Activated CD4-positive, alpha-beta T cell treated with anti-CD3 and anti-CD28 coated beads, Interleukin-2, amount 50 U/mL, for 16 hours (primary cell): ENCODE measurements at regions not wholly inside any gene's neighbourhood (a gene's known extent, or its start where the extent isn't known, plus 50 kb on each side); places are given as distances from the start of the nearest gene placed in this dataset.

Experiments
- DNase-seq: peaks from one replicate; pipeline ENCODE4 v3.0.0-alpha.2; 2020

GRCh38 chr4:80145739-80146138 is 51.6 kb upstream of the PRDM8 start:
- no peak for DNase-seq

- no peak for DNase-seq
These were observed 52.4 kb upstream of the PRDM8 start for GRCh38 chr4:80144676-80145470.

- DNase-seq: no peak
These were observed 54.0 kb upstream of the PRDM8 start for GRCh38 chr4:80143307-80143679.

GRCh38 chr4:80142394-80143306 is 54.7 kb upstream of the PRDM8 start:
- peak; percentile 63 for DNase-seq

- DNase-seq: peak; percentile 71
These were observed 55.8 kb upstream of the PRDM8 start for GRCh38 chr4:80141543-80141942.

- no peak for DNase-seq
These were observed 57.1 kb upstream of the PRDM8 start for GRCh38 chr4:80140194-80140593.

GRCh38 chr4:80139671-80140070 is 57.6 kb upstream of the PRDM8 start:
- DNase-seq: no peak

- peak; percentile 93 for DNase-seq
These were observed 58.5 kb upstream of the PRDM8 start for GRCh38 chr4:80138551-80139538.

- no peak for DNase-seq
These were observed 59.7 kb upstream of the PRDM8 start for GRCh38 chr4:80137631-80138030.

GRCh38 chr4:80136270-80136669 is 61.0 kb upstream of the PRDM8 start:
- DNase-seq: no peak

GRCh38 chr4:80135702-80136058 is 61.6 kb upstream of the PRDM8 start:
- DNase-seq: no peak

- no peak for DNase-seq
These were observed 62.1 kb upstream of the ANTXR2 start for GRCh38 chr4:80134936-80135701.

GRCh38 chr4:80133240-80133783 is 60.3 kb upstream of the ANTXR2 start:
- no peak for DNase-seq

- no peak for DNase-seq
These were observed 56.8 kb upstream of the ANTXR2 start for GRCh38 chr4:80129785-80130184.

- no peak for DNase-seq
These were observed 55.9 kb upstream of the ANTXR2 start for GRCh38 chr4:80128941-80129340.

- DNase-seq: no peak
These were observed 54.9 kb upstream of the ANTXR2 start for GRCh38 chr4:80127870-80128419.

- no peak for DNase-seq
These were observed 53.4 kb upstream of the ANTXR2 start for GRCh38 chr4:80126435-80126834.

- DNase-seq: peak; percentile 74
These were observed 52.5 kb upstream of the ANTXR2 start for GRCh38 chr4:80125252-80126177.

- no peak for DNase-seq
These were observed 51.5 kb upstream of the ANTXR2 start for GRCh38 chr4:80124246-80125211.
